ENCODE measurements at regions not wholly inside any gene's neighbourhood (a gene's known extent, or its start where the extent isn't known, plus 50 kb on each side); places are given as distances from the start of the nearest gene placed in this dataset.

GRCh38 chr12:90690120-90690519 is 264.9 kb downstream of the CCER1 start:
- TF ChIP-seq CTCF (IDR thresholded peaks at IDR 0.05 in 8 of 11, conservative IDR thresholded peaks at IDR 0.05 in 3 of 11) (no peak), POLR2AphosphoS5 (IDR thresholded peaks at IDR 0.05) (no peak)

All from spleen (tissue), 7 donors.